GM13977 (cell line): ENCODE measurements at regions not wholly inside any gene's neighbourhood (a gene's known extent, or its start where the extent isn't known, plus 50 kb on each side); places are given as distances from the start of the nearest gene placed in this dataset.

Experiments used
- DNase-seq: peaks from one replicate; pipeline ENCODE4 v3.0.0; 2012; ENCODE audit warnings: low spot score
- in situ Hi-C: fragments of 300-500 bp; cut with MboI; formaldehyde crosslinking; loops from one replicate; pipeline ENCODE4 v1.12.0; 2022; ENCODE audit warnings: low sequenced_read_pairs, low pct_unique_long_range_greater_than_20kb, mixed read lengths, inconsistent platforms; ENCODE audit not compliant: unreplicated experiment
- TF ChIP-seq, protein P1 (sequence below): IDR thresholded peaks from 2 replicates; pipeline ENCODE4 v1.5.1; 2012; ENCODE audit warnings: mild to moderate bottlenecking, control low read depth; ENCODE audit not compliant: insufficient read depth; ENCODE audit errors: extremely low read depth, missing control alignments

- in situ Hi-C loops: no loop called here
- TF ChIP-seq, protein P1, sequence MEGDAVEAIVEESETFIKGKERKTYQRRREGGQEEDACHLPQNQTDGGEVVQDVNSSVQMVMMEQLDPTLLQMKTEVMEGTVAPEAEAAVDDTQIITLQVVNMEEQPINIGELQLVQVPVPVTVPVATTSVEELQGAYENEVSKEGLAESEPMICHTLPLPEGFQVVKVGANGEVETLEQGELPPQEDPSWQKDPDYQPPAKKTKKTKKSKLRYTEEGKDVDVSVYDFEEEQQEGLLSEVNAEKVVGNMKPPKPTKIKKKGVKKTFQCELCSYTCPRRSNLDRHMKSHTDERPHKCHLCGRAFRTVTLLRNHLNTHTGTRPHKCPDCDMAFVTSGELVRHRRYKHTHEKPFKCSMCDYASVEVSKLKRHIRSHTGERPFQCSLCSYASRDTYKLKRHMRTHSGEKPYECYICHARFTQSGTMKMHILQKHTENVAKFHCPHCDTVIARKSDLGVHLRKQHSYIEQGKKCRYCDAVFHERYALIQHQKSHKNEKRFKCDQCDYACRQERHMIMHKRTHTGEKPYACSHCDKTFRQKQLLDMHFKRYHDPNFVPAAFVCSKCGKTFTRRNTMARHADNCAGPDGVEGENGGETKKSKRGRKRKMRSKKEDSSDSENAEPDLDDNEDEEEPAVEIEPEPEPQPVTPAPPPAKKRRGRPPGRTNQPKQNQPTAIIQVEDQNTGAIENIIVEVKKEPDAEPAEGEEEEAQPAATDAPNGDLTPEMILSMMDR: no peak
Observed at GRCh38 chr3:82022836-82023235, 261.4 kb upstream of the GBE1 start.

DNA sequence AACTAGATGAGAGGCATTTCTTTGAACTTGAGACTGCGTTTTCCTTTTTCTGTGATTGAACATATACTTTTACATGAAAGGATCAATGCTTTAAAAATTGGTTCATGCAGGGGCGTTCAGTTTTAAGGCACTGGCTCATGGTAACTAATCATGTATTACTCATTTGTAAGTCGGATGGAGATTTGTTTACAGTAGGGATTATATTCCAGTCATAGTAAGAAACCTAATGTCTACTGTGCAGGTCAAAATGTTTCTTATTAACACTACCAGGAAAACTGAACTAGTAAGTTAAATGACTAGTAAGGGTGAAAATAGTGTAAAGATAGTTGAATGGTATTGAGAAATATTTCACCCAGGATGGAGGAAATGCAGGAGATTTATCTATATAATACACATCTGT, 258.8 kb upstream of the GBE1 start:
- TF ChIP-seq, protein P1: no peak
- no peak for DNase-seq
- in situ Hi-C loops: no loop called here

More at GRCh38 chr3:82022836-82023235, 261.4 kb upstream of the GBE1 start:
- no peak for DNase-seq

GRCh38 chr3:82015241-82015640, 253.8 kb upstream of the GBE1 start:
- TF ChIP-seq, protein P1: no peak
- in situ Hi-C loops: no loop called here
- DNase-seq: no peak

DNA sequence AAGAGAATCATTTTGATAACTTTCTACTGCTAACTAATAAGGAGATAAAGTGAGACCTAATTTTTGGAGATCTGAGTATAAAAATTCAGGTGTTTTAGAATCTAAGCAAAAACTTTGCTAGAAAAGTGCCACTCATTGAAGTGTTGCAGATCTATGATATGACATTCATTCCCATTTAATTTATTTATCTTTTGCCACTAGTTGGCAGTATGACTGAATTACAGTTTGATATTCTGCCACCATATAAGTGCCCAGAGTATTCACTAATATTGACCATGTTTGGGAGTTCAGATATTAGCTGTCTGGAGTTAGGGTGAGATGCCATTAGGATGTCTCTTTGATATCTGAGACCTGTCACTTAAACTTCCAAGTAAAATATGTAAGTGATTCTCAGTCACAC, 251.3 kb upstream of the GBE1 start:
- DNase-seq: no peak
- TF ChIP-seq, protein P1: no peak
- in situ Hi-C loops: no loop called here

DNA sequence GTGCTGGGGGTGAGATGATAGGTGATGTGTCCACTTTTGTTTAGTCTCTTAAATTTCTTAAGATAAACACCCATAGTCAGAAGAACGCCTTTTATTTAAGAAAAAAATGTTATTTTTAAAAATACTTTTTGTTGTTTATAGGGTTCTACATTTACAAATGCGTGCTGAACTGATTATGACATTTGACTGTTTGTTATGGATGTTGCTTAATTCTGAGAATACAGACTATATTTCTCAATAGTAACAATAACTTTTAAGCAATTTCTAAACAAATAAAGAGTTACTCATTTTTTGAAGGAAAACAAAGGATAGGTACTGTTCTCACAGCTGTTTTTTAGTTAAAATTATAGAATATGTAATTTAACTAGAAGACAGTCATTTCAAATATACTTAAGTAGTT, 249.9 kb upstream of the GBE1 start:
- no peak for DNase-seq
- in situ Hi-C loops: no loop called here

GRCh38 chr3:82005266-82005665, 243.8 kb upstream of the GBE1 start:
- in situ Hi-C loops: no loop called here
- no peak for DNase-seq
- TF ChIP-seq, protein P1: no peak

More for the DNA sequence above, 249.9 kb upstream of the GBE1 start:
- TF ChIP-seq, protein P1: no peak

DNA sequence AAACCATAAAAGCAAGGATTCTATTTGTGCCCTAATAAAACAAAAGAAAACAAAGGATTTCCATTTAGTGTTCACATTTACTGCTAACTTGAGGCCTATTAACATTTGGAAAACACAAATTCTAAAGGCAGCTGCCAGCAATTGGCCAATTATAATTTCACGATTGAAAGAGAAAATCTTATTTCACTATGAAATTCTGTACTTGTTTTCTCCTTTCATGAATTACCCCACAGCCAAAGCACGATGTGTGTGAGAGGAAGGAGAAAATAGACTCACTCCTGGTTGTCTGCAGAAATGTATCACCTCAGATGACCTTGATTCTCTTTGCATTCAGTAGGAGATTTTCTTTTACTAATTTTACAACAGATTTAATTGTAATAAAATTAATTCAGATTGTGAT, 242.8 kb upstream of the GBE1 start:
- TF ChIP-seq, protein P1: no peak
- in situ Hi-C loops: no loop called here
- no peak for DNase-seq
